COLO668 (cell line): ENCODE measurements at regions not wholly inside any gene's neighbourhood (a gene's known extent, or its start where the extent isn't known, plus 50 kb on each side); places are given as distances from the start of the nearest gene placed in this dataset.
"Not testable (repeated sequence)": the region's sequence is repeated elsewhere in the genome, so short reads cannot be mapped to it uniquely, and the experiment has no call there.

Source experiments
- DNase-seq: peaks from one replicate; lab custom pipeline; 2025; ENCODE audit not compliant: unreplicated experiment; lab: John Stamatoyannopoulos, UW

DNA sequence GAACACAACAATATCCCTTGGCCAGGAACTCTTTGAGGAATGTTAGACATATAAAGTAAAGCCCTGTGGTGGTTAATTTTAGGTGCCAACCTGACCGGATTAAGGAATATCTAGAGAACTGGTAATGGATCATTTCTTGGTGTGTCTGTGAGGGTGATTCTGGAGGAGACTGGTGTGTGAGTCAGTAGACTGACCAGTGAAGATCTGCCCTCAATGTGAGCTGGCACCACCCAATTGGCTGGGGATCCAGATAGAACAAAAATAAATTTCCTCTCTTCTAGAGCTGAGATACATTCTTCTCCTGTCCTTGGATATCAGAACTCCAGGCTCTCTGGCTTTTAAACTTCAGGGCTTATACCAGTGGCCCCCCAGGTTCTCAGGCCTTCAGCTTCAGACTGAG, 56.2 kb upstream of the TNPO1 start:
- DNase-seq, result no peak

DNA sequence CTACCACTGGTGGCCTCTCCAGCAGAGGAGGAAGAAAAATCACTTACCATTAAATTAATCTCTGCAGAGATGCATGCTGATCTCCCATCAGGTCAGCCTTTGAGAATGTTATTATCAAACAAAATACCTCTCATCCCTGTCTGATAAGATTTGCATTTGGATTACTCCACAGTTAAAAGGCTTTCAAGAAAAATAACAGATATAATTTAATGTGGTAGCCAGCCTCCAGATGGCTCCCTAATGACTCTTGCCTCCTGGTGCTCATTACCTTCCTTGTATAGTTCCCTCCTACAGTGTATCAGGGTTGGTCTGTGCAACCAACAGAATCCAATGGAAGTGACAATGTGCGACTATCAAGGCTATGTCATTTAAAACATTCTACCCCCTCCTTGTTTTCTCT, 63.6 kb upstream of the TNPO1 start:
- no peak for DNase-seq

DNA sequence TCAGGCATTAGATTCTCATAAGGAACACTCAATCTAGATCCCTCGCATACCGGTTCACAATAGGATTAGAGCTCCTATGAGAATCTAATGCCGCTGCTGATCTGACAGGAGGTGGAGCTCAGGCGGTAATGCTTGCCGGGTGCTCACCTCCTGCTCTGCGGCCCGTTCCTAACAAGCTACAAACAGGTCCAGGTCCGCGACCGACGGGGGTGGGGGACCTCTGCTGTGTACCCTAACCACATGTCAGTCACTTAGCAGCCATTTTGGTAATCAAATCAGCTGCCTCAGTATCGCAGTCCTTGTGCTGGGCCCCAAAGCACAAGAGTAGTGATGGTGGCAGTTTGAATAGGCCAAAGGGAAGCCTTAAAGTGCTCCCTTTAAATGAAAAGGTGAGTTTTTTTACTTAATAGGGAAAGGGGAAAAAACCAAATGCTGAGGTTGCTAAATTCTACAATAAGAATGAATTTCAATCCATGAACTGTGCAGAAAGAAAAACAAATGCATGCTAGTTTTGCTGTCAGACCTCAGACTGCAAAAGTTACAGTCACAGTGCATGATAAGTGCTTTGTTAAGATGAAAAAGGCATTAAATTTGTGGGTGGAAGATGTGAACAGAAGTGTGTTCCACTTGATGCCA, 67.0 kb upstream of the TNPO1 start:
- DNase-seq, result no peak

DNA sequence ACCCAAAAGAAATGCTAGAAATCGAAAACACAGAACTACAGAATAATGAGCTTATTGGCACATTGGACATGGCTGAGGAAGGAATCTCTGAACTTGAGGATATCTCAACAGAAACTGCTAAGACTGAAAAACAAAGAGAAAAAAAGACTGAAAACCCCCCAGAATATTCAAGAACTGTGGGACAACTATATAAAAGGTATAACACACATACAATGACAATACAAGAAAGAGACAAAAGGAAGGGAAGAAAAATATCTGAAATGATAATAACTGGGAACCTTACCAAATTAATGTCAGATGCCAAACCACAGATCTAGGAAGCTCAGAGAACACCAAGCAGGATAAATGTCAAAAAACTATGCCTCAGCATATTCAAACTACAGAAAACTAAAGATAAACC, 68.6 kb upstream of the TNPO1 start:
- no peak for DNase-seq

DNA sequence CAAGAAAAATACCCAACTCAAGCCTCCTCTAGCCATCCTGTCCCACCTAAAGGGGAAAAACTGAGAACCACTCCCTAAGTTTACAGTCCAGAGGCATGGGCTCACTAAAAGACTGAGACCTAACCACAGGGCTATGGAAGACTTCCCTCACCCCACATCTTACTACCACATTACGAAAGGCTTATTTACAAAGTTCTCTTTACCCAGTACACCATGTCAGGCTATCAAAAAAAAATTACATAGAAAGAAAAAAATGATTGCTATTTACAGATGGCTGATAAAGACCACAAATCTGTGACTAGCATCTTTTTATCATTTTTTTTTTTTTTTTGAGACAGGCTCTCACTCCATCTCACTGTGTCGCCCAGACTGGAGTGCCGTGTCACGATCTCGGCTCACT, 69.7 kb upstream of the TNPO1 start:
- DNase-seq, result no peak

DNA sequence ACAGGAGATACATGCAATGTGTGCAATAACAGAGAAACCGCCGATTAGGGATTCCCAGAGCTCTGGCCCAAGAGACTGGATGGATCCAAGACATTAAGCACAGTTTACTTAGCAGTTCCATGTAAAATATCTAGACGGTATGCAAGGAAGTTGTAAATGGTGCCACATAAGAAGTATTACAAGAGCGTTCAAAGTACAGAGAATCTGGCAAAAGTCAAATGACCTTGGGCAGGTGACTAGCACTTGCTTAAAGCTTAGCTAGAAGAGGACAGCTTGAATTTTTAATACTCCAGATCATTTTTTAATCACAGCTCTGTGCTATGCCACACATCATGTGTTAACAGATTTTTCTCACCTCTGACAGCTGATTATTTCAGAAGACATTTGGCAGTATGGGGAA, 72.3 kb upstream of the TNPO1 start:
- DNase-seq, result no peak

DNA sequence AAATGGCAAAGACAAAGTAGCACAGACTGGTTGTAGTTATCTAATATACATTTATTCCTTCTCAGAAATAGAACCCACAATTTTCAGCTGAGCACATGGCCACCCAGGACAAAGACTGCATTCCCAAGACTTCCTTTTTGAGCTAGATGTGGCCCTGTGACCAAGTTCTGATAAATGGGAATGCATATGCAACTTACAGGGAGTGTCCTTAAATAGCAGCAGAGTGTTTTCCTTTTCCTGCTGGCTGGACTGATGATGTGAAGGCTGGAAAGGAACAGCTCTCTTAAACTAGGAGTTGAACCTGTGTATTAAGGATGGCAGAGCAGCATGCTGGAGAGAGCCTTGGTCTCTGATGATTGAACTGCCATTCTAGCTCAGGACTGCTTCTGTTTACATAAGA, 74.7 kb upstream of the TNPO1 start:
- no peak for DNase-seq

DNA sequence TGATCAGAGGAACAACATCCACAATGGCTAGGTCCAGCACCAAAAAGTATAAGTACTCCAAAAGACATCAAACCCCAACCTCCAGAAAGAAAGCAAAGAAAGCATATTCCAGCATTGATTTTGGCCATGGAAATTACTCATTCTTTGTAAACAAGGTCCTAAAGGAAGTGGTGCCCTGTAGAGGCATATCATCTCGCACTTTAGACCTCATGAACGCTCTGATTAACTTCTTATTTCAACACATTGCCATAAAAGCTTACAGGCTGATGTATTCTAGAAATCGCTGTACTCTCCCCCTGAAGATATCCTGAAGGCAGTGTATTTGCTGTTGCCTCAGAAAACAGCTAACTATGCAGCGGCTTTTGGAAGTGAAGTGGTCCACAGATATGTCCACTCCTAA, 82.7 kb upstream of the TNPO1 start:
- DNase-seq, result no peak

DNA sequence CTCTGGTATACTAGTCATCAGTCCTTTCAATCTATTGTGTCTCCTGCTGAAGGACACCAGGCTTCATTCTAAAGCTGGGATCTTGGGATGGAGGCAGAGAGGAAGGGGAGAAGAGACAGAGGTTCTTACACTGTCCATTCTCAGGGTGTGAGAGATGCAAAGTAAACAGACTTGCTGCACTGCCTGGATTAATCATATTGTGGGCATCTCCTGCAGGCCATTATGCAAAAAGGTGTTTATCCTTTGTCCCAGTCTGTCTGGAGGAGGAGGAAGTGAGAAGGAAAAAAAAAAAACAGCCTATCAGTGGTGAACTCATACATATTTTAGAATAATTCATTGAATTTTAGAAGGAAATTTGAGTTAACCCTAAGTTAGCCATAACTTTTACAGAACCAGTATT, 92.9 kb upstream of the TNPO1 start:
- no peak for DNase-seq

DNA sequence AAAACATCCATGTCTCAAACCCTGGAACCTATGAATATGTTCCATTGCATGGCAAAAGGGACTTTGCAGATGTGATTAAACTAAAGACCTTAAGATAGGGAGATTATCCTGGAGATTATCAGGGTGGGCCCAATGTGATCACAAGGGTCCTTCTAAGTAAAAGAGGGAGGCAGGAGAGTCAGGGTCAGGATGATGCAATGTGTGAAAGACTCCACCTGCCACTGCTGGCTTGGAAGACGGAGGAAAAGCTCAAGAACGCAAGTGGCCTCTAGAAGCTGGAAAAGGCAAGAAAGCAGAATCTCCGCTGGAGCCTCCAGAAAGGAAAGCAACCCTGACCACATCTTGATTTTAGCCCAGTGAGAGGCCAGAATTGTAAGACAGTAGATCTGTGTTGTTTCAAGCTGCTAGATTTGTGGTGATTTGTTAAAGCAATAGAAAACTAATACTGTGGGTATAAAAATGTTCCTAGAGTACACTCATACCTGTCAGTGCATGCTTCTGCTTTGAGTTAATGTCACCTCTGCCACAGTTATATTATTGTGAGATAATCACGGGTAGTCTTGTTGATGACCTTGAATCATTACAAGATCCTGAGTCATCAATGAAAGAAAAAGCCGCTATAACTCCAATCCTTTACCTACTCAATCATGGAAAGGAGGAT, 93.5 kb upstream of the TNPO1 start:
- DNase-seq, result no peak

DNA sequence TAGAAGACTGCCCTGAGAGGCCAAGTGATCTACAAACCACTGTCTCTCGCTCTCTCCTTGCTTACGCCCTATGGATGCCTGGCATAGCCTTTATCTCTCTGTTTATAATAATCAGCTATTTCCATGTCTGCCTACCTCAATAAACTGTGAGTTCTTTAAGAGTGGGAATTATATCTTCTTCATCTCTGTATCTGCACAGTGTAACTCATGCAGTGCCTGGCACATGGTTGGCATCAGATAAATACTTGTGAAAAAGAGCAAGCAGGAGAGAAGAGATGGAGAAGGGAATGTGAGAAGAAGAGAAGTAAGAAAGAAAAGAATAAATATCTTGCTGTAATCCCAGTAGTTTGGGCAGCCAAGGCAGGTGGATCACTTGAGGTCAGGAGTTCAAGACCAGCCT, 94.6 kb upstream of the TNPO1 start:
- DNase-seq, result no peak

DNA sequence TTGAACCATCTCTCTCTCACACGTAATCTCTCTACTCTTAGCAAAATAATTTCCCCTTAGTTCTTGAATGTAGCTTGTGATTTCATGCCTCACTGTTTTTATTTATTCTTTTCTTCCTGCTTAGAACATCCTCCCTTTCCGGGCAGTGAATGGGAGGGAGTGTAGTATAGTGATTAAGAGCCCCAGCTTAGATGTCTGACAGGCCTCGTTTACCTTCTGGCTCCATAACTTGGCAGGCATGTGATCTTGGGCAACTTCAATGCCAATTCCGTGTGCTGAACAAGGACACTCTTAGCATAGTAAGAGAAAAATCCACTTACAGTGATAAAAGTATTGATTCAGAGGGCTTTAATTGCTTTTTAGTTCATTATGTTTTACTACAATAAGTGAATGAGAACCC, 96.3 kb upstream of the TNPO1 start:
- DNase-seq, result no peak

DNA sequence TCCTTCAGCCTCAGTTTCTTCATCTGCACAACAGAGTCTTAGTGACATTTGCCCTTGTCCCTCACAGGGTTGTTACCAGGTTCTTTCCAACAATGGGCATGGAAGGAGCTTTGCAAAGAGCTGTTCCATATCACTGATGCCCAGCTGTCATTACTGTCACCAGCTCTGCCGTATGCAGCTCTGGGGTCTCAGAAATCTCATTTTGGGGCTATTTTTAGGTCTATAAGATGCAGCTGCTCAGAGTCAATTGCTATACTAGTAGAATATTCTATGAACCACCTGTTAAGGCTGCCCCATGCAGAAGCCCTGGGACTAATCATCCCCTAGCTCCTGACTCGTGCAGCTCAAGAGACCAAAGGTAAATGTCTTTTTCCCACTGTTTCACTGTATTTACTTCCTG, 105.1 kb upstream of the TNPO1 start:
- DNase-seq, result no peak

DNA sequence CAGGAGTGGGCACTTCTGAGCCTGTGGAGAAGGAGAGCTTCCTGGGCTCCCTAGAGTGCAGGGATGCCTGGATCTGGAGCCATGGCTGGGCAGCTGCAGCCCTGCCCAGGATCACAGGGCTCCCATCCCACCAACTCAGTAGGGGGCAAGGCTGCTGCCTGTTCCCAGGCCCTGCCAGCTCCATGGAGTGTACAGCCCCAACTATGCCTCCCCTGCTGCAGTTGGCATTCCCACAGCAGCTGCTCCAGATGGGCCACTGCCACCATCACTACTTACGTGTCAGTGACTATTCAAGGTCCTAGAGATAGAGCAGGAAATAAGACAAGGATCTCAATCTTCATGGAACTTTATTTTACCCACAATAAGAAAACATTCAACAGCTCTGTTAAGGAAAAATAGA, 107.1 kb upstream of the TNPO1 start:
- DNase-seq, result no peak

DNA sequence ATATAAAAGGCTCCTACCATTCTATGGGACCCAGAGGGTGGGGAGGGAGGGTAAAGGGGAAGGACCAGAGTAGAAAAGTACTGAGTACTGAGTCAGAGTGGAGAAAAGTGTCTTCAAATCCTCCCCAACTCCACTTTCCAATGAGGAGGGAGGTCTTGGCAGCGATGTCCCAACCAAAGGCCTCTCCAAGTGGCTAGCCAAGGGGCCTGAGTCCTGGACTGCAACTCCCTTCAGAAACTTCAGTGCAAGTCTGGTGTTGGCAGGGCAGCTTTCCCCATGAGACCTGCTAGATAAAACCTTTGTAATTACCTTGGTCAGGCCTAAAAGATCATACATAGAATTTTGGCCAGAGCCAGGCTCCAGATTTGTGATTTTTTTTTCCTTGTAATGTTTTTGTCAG, 111.3 kb upstream of the TNPO1 start:
- DNase-seq, result no peak

DNA sequence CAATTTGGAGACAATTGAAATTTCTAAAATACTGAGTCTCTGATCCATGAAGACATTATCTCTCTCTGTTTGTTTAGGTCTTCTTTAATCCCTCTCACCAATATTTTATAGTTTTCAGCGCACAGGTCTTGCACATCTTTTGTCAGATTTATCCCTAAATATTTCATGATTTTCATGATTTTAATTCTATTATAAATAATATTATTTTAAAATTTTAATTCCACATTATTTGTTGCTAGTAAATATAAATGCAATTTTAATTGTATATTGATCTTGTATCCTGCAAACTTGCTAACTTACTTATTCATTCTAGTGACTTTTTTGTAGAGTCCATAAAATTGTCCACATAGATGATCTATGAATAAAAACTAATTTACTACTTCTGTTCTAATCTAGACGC, 112.6 kb upstream of the TNPO1 start:
- no peak for DNase-seq

DNA sequence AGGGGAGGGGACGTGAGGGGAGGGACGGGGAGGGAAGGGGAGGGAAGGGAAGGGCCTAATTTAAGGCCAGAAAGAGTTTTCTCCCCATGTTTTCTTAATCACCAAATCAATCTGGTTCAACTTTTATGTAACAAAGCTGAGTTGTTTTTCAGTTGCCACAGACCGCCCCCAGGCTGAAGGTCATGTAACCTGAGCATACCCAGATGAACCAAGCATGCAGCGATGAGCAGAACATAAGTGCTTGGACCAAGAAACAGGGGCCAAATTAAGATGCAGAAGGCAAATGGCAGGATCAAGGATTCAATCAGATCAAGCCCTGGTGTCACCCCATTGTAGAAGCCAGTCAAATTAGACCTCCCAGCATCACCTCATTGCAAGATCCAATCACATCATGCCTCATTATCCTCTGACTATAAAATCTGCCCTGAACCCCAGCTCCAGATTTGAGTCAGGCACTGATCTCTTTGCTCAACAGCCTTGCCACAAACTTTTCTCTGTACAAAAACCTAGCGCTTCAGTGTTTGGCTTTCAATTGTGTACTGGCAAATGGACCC, 113.5 kb upstream of the TNPO1 start:
- no peak for DNase-seq

DNA sequence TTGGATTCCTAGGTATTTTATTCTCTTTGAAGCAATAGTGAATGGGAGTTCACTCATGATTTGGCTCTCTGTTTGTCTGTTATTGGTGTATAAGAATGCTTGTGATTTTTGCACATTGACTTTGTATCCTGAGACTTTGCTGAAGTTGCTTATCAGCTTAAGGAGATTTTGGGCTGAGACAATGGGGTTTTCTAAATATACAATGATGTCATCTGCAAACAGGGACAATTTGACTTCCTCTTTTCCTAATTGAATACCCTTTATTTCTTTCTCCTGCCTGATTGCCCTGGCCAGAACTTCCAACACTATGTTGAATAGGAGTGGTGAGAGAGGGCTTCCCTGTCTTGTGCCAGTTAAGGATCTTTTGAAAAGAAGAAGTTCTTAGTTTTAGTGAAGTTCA, 114.4 kb upstream of the TNPO1 start:
- not testable (repeated sequence) for DNase-seq

DNA sequence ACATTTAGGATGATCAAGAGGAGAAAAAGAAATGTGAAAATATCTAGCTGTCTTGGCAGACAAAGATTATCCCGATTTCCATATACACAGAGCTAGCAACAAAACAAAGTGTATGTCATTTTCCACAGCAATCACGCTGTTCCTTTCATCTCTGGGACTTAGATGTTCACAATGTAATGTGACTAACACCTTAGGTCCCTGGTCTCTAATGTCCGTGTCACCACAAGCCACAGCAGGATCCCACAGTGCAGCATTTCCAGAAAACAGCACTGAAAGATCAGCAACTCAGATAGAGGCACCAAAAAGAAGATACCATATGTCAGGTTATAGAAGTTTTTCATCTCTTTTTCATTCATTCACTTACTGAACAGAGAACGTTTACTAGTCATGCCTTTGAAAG, 118.0 kb upstream of the TNPO1 start:
- no peak for DNase-seq

DNA sequence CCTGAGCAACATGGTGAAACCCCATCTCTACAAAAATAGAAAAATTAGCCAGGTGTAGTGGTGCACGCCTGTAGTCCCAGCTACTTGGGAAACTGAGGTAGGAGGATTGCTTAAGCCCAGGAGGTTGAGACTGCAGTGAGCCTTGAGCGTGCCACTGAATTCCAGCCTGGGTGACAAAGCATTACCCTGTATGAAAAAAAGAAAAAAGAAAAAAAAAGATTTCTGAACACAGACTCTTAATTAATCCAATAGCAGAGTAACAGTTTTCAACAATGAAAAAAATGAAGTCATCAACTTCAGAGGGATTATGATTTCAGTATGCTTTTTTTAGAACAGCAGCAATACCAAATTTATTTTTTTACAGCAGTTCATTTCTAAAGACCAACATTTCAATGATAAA, 118.8 kb upstream of the TNPO1 start:
- no peak for DNase-seq

DNA sequence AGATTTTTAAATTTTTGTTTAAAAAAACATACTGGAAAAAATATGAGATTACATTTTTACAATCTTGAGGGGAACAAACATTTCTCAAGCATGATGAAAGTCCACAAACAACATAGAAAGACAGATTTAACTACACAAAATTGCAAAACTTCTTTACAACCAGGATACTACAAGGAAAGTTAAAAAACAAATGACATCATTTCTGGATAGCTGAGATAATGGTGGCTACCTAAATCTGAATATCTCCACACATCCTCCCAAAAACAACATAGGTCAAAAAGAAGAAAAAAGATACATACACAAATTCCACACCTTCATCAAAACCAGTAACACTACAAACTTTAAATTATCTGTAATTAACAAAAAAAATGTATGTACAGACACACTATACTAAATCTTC, 120.8 kb upstream of the TNPO1 start:
- no peak for DNase-seq

DNA sequence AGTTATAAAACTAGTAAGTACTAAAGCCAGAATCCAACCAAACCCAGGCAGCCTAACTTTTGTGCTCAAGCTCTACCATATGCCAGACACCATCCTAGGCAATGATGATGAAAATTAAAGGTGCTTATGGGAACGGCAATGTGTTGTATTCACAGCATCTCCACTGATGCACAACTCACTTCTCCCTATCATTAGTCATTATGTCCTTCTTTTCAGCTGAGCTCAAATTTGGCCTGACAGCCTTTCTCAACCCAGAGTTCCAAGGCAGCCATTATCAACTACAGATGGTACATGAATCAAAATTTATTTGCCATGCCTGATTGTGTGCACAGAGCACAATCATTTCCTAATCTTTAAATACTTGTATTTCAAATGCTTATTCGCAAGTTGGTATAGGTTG, 121.6 kb upstream of the TNPO1 start:
- no peak for DNase-seq
